NCI-H2081 (cell line): ENCODE measurements at regions not wholly inside any gene's neighbourhood (a gene's known extent, or its start where the extent isn't known, plus 50 kb on each side); places are given as distances from the start of the nearest gene placed in this dataset.

Source experiments
- DNase-seq, 2 experiments: peaks; one replicate each; lab custom pipeline; 2025; lab: John Stamatoyannopoulos, UW

GRCh38 chr14:101004176-101004575 lies 100.7 kb upstream of the RTL1 start:
- DNase-seq: no peak

GRCh38 chr14:101004954-101005353 lies 101.4 kb upstream of the RTL1 start:
- DNase-seq: no peak

- no peak for DNase-seq
These were observed 101.9 kb upstream of the RTL1 start for GRCh38 chr14:101005447-101005846.

GRCh38 chr14:101006008-101006407 lies 102.5 kb upstream of the RTL1 start:
- DNase-seq: no peak

- no peak for DNase-seq
These were observed 103.6 kb upstream of the RTL1 start for GRCh38 chr14:101007004-101007614.

- DNase-seq: no peak
These were observed 104.2 kb upstream of the RTL1 start for GRCh38 chr14:101007765-101008164.

- no peak for DNase-seq
These were observed 104.7 kb upstream of the RTL1 start for GRCh38 chr14:101008196-101008595.

- DNase-seq: no peak
These were observed 105.3 kb upstream of the RTL1 start for GRCh38 chr14:101008631-101009336.

- DNase-seq: no peak
These were observed 106.0 kb upstream of the RTL1 start for GRCh38 chr14:101009531-101009930.

GRCh38 chr14:101010293-101010692 lies 106.8 kb upstream of the RTL1 start:
- no peak for DNase-seq

GRCh38 chr14:101010835-101011234 lies 107.3 kb upstream of the RTL1 start:
- DNase-seq: no peak

- DNase-seq: no peak
These were observed 113.7 kb upstream of the RTL1 start for GRCh38 chr14:101017209-101017608.

GRCh38 chr14:101017806-101018560 lies 114.5 kb upstream of the RTL1 start:
- no peak for DNase-seq

- no peak for DNase-seq
These were observed 115.2 kb upstream of the RTL1 start for GRCh38 chr14:101018561-101019290.

GRCh38 chr14:101019541-101019940 lies 116.0 kb upstream of the RTL1 start:
- no peak for DNase-seq

- no peak for DNase-seq
These were observed 116.6 kb upstream of the RTL1 start for GRCh38 chr14:101019990-101020710.

- DNase-seq: no peak
These were observed 117.4 kb upstream of the RTL1 start for GRCh38 chr14:101020834-101021370.

- no peak for DNase-seq
These were observed 118.6 kb upstream of the RTL1 start for GRCh38 chr14:101022121-101022520.

GRCh38 chr14:101022916-101023435 lies 119.5 kb upstream of the RTL1 start:
- no peak for DNase-seq

GRCh38 chr14:101024686-101025085 lies 121.2 kb upstream of the RTL1 start:
- no peak for DNase-seq

- no peak for DNase-seq
These were observed 121.6 kb upstream of the RTL1 start for GRCh38 chr14:101025131-101025530.
